GM21390 (cell line): ENCODE measurements at regions not wholly inside any gene's neighbourhood (a gene's known extent, or its start where the extent isn't known, plus 50 kb on each side); places are given as distances from the start of the nearest gene placed in this dataset.
"Not testable (repeated sequence)": the region's sequence is repeated elsewhere in the genome, so short reads cannot be mapped to it uniquely, and the experiment has no call there.

Source experiments
- ATAC-seq: cut with Tn5 transposase; IDR thresholded peaks from one replicate; pipeline ENCODE4 v1.9.1; 2021; ENCODE audit not compliant: unreplicated experiment

DNA sequence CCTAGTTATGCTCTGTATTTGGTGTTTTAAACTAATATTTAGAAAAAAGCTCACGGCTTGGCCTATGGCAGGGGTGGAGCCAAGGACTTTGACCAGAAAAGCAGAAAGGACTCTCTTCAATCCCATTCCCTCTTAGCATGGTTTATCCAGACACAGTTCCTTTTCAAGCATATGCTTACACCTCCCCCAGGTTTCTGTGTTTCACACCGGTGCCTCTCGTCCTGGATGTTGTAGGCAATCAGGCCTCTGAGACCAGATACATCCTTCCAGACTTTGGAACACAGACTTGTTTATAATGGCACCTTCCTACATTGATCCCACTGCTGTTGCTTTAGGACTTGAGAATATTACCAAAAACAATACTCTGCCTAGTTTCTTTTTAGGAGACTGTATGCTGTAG, 440.5 kb upstream of the ARPP21 start:
- no peak for ATAC-seq

- no peak for ATAC-seq
These were observed 439.3 kb upstream of the ARPP21 start for GRCh38 chr3:35200056-35200455.

DNA sequence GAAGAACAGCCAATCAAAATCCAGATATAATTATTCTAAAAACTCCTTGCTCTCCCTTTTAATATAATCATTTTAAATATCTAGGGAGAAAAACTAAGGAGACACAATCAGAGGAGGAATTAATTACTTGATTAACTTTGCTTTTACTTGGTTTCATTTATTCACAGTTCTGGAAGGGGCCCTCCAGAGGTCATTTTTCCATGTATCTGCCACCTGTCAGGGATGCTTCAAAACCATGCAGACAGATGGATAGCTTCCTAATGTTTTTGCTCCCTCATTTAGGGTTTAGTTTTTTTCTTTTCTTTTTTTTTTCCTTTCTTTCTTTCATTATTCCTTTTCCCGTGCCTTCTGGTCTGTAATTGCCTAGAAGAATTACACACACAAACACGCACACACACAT, 438.1 kb upstream of the ARPP21 start:
- ATAC-seq: no peak

DNA sequence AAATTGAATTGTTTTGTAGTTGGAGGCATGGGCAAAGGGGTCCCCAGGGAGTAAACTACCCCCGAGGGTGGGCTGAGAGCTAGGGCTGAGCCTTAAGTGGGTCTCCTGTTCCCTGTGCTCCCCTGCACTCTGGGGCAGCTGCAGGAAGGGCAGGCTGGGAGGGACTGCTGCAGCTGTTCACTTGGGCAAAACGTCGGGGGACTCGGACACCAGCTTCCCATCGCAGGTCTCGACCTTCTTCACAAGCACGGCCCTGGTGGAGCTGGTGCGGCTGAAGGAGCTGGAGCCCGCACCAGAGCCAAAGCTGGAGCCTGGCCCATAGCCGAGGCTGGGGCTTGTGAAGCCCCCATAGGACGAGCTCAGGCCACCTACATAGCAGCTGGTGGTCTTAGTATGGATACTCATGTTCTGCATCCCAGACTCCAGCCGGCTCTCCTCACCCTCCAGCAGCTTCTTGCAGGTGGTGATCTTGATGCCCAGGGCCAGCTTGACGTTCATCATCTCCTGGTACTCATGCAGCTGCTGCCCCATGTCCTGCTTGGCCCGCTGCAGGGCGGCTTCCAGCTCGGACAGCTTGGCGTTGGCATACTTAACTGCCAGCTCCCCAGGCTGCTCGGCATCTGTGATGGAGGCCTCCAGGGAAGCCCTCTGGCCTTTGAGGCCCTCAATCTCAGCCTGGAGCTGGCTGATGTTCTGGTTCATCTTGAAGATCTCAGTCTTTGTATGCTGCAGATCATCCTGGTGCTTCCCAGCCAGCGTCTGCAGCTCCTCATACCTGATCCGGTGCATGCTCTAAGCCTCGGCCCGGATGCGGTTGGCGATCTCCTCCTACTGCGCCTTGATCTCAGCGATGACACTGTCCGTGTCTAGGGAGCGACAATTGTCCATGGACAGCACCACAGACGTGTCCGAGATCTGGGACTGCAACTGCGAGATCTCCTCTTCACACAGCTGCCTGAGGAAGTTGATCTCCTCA, 423.5 kb upstream of the ARPP21 start:
- no peak for ATAC-seq

DNA sequence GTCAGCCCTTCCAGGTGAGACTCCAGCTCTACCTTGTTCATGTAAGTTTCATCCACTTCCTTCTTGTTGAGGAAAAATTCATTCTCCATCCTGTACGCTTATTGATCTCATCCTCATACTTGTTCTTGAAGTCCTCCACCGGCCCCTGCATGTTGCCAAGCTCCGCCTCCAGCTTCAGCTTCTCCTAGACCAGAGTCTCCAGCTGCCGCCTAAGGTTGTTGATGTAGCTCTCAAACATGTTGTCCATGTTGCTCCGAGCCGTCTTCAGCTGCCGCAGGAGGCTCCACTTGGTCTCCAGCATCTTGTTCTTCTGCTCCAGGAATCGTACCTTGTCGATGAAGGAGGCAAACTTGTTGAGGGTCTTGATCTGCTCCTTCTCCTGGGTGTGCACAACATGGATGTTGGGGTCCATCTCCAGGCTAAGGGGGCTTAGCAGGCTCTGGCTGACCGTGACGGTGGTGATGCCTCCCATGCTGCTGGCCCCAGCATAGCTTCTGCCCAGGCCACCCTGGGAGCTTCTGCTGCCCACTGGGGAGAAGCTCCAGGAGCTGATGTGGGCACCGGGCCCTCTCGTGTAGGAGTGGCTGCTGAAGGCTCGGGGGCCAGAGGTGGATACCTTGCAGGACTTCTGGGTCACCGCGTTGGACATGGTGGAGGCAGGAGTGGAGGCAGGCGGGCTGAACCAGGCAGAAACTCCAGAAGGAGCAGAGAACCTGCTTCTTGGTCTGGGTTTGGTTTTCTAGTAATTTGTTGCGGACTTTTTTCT, 422.6 kb upstream of the ARPP21 start:
- ATAC-seq: no peak

DNA sequence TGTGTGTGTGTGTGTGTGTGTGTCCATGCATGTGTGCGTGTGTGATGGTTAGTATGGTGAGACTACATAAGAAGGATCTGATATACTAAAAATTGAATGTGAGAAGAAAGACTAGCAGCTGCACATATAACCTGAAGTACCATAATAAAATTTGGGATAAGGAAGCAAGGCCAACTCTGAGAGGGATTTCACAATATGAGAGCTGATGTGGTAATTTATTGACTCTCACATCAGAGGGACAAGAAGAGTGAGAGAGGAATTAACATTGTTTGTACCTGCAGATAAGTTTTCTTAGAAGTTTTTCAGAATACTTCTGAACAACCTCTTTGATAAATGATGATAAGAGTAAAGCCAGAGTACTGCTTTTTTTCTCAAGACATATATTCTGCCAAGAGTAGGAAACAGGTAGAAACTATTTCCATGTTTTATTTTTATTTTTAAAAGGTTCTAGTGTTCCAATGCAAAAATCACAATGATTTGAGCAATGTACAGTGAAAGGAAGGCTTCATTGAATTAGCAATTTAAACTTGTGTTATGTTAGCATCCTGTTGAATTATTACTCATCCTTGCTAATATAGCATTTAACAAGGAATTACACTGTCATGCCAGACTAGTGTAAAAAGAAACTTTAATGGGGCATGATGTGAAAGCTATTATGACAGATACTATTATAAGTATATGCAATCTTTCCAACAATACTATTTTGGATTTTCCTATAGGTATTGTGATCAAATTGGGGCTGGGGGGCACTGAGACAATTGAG, 415.5 kb upstream of the ARPP21 start:
- ATAC-seq: no peak

DNA sequence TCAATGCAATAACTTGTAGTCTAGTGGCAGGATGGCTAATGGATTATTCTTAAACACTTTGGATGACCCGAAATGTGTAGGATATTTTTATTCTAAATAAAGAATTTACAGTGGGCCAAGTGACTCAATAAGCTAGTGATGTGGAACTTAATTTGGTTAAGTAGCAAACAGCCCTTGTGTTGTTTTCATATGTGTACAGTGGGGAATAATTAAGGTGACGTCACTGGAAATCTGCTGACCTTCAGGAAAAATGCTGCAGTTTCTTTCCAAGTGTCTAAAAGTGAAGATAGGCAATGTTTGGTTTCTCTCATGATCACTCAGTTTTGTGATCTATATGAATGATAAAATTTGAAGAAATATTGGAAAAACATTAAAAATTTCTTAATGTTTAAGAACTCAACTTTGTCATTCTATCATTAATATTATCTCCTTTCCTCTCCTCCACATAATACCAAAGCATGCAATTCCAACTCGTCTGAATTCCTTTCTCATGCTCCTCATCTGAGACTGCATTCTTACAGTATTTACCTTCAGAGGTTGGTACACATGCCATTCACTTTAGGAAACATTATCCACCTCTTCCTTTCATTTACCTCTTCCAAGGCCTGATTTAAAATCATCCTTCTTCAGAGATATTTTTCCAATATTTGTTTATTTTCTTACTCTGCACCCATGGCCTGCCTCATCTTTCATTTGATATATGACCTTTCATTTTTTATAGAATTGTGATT, 414.6 kb upstream of the ARPP21 start:
- no peak for ATAC-seq

- ATAC-seq: no peak
These were observed 398.1 kb upstream of the ARPP21 start for GRCh38 chr3:35241236-35241635.

DNA sequence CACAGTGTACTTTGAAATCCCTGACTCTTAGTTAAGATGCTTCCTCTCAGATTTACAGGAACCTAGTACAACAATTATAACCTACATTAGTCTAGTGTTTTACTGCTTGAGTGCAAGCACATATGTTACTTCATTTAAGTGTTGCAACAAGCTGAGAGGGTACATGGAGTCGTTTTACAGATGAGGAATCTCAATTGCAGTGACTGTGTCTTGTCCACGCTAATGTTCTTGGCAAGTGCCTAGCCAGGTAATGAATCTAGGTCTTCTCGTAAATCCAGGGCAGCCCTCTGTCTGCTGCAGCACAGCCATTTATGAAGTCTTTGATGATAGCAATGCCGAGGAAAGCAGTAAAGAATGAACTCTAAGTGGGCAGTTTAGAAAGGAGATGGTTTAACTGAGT, 384.4 kb upstream of the ARPP21 start:
- no peak for ATAC-seq

DNA sequence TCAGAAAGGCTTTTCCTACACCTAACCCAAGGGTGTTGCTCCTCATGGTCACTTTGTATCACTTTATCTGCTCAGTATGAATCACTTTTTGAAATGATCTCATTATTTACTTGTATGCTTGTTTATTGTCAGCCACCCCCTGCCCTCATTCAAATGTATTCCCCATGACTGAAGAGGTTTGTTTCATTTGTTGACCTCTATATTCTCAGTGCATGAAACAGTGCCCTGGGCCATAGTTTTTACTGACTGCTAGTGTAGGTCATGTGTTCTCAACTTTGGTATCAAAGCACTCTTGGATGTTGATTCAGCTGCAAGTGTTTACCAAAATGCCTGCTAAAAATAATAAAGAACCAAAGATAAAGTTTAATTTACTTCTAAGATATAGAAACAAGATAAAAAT, 381.7 kb upstream of the ARPP21 start:
- ATAC-seq: no peak

- ATAC-seq: no peak
These were observed 376.9 kb upstream of the ARPP21 start for GRCh38 chr3:35262406-35262805.

GRCh38 chr3:35263477-35263876, 375.8 kb upstream of the ARPP21 start:
- no peak for ATAC-seq

DNA sequence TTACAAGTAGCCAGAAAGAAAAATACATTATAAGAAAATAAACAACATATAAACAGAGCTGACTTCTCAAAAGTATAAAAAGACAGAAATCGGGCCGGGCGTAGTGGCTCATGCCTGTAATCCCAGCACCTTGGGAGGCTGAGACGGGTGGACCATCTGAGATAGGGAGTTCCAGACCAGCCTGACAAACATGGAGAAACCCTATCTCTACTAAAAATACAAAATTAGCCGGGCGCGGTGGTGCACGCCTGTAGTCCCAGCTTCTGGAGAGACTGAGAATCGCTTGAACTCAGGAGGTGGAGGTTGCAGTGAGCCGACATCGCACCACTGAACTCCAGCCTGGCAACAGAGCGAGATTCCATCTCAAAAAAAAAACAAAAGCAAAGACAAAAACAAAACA, 373.3 kb upstream of the ARPP21 start:
- not testable (repeated sequence) for ATAC-seq

- no peak for ATAC-seq
These were observed 363.6 kb upstream of the ARPP21 start for GRCh38 chr3:35275768-35276167.

DNA sequence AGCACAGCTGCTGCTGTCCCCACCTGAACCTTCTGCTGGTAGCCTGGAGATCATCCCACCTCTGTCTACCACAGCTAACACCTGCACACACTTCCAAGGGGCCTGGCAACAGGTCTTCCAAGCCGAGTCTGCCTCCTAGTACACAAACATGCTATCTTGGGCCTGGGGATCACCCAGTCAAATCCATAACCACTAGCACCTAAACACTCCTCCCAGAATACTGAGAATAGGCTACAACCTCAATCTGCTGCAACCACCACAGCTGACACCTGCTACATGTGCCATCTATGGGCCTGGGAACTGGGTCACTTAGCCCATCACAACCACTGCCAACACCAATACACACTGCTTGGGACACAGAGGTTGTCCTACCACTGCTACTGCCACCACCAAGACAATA, 362.8 kb upstream of the ARPP21 start:
- no peak for ATAC-seq

- ATAC-seq: no peak
These were observed 347.7 kb upstream of the ARPP21 start for GRCh38 chr3:35291471-35292236.

DNA sequence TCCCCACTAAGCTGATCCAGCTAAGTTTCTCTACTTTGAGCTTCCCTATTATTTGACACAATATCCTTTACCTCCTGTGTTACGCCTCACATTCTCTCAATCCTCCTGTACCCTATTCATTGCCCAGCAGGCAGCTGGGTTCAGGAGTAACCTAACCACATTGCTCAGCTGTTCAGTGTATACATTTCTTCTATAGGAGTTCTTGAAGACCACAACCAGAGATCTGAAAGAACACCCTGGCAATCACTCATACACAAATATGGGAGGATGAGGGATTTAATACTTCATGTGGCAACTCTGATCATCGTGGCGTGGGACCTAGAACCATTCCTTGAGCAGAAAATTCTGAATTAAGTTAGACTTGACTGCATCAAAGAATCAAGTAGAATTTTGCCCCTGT, 346.8 kb upstream of the ARPP21 start:
- no peak for ATAC-seq

DNA sequence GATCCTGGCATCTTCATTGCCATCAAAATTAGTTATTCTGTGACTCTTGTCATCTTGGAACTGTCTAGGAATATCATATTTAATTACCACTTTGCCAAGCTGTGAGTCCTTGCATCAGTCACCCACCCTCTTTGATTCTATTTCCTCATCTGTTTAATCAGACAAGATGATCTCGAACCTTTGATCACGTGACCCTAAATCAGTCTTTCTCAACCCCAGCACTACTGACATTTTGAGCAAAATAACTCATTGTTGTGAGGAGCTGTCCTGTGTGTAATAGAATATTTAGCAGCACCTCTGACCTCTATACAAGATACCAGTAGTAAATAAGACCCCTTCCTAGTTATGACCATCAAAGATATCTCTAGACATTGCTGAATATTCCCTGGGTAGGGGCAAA, 343.4 kb upstream of the ARPP21 start:
- ATAC-seq: no peak

DNA sequence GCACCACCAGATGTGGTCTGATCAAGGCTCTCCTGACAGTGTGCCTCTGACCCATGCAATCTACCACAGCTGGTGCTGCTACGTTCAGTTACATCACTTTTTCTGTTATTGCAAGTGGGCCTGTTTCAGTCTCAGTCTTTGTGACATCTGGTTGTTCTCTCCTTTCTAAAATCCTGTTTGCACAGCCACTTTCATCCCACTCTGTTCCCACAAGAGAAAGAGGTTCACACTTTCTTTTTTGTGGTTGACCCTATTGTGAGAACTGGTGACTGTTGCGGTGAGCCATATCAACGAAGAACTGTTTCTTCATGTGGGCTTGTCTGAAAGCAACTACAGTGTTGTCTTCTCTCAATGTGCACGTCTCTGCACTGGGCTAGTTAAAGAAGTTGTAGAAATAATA, 342.8 kb upstream of the ARPP21 start:
- ATAC-seq: peak; percentile 75

GRCh38 chr3:35296944-35297343, 342.4 kb upstream of the ARPP21 start:
- ATAC-seq: not testable (repeated sequence)
